Left colon (tissue), 2 donors: ENCODE measurements at regions not wholly inside any gene's neighbourhood (a gene's known extent, or its start where the extent isn't known, plus 50 kb on each side); places are given as distances from the start of the nearest gene placed in this dataset.

ENCODE experiments used
- ATAC-seq: fragments of 200-7000 bp; cut with Tn5 transposase; one replicate; pipeline ENCODE4 v1.9.1; 2020; ENCODE audit warnings: mild to moderate bottlenecking, moderate library complexity
- DNase-seq, 2 donors: peaks; one replicate each; pipeline ENCODE4 v3.0.0-alpha.2; 2020
- intact Hi-C, 2 donors: fragments of 100-400 bp; cut with DNase I in 1 of 2; cut with micrococcal nuclease in 1 of 2; formaldehyde crosslinking; loops; one replicate each; pipeline versions ENCODE4 v1.11.2 to v1.14.0; 2022; cut with DNase I, micrococcal nuclease
- donor health status: DM: no; HTN: no; CAD: no.
- donor health status: DM: yes; HTN: yes; CAD: no.

GRCh38 chr7:94054130-94054529 is 50.0 kb upstream of the BET1 start:
- ATAC-seq: no peak
- intact Hi-C loops: no loop called here

DNA sequence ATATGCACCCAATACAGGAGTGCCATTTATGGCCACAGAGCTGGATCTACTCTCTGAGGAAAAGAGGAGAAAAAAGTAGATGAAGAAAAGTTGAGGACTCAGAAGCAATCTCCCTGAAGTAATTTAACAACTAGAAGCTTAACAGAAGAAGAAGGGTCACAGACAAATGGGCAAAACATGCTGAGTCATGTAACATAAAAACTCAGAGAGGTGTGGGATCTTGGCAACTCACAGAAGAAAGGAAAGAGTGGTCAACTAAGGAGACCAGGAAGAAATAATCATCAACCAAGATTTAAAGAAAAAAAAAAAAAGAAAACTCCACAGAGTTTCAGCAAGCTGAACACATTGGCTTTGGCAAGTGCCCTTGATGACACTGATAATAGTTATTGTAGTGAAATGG is 51.8 kb upstream of the BET1 start:
- intact Hi-C loops: no loop called here
- no peak for ATAC-seq
- no peak for DNase-seq

More at GRCh38 chr7:94054130-94054529, 50.0 kb upstream of the BET1 start:
- no peak for DNase-seq

DNA sequence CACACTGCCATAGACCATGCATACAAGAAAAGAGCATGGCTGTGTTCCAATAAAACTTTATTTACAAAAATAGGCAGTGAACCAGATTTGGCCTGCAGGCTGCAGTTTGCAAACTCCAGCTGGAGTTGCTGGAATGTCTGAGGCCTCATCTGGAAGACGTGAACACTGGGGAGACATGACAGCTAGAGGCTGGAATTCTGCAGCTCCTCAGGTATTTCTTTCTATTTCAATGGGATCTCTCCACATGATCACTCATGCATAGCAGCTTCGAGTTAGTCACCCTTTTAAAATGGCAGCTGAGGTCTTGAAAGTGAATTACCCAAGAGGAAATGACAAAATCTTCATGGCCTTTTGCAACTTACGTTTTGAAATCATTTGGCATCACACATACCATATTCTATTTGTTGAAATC is 52.6 kb upstream of the BET1 start:
- DNase-seq (no peak), ATAC-seq (no peak)
- intact Hi-C loops: no loop called here

- no peak for DNase-seq
- no peak for ATAC-seq
- intact Hi-C loops: no loop called here
Observed at GRCh38 chr7:94057955-94058354, 53.8 kb upstream of the BET1 start.

DNA sequence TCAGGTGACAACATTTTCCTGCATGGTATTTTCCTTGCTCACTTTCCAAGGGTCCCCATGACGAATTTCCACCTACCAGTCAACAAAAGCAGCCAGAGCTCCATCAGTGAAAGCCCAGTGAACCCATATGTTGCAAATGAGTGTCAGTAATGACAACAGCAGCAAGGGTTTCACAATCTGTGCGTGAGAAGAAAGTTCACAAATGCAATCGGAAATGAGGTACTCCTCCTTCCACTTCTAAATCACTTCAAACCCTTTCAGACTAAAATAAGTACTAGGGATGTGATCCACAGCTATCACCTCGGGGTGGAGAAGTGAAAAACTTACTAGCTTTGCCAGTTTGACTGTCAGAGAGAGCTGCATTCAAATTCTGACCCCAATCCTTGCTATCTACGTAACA is 55.6 kb upstream of the BET1 start:
- no peak for DNase-seq
- ATAC-seq: no peak
- intact Hi-C loops: no loop called here

- no peak for ATAC-seq
- DNase-seq: no peak
- intact Hi-C loops: no loop called here
Observed at GRCh38 chr7:94060752-94061151, 56.6 kb upstream of the BET1 start.

DNA sequence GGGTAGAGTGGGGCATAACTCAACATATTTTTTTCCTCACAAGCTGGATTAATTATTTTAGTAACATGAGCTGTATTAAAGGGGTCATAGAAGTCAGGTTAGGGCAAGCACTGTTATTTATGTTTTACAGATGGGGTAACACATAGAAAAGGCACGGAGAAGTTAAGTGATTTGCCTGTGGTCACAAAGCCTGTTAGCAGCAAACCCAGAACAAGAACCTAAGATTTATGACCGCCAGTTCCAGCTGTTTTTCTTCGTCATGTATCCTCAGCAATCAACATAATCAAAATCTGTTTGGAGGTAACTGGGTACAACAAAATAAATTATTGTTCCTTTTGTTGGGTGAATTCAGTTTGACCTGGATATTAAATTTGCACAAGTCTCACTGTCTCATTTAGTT is 57.2 kb upstream of the BET1 start:
- intact Hi-C loops: no loop called here
- no peak for ATAC-seq
- no peak for DNase-seq

DNA sequence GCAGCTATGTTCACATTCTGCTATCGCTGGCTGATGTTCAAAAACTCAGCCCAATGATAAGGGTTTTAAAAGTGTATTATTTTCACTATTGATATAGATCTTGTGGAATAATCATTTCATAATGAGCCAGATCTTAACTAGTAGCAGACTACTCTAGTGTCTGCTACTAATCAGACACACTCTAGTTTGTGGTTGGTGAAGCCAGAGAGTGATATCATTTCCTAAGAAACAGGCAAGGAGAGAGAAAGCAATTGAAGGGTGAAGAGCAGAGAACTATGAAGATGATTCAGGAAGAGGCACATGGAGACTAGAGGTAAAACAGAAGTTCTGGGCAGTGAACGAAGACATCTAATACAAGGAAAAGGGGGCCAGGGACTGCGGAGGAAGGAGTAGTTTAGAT is 58.2 kb upstream of the BET1 start:
- ATAC-seq: no peak
- no peak for DNase-seq
- intact Hi-C loops: no loop called here

DNA sequence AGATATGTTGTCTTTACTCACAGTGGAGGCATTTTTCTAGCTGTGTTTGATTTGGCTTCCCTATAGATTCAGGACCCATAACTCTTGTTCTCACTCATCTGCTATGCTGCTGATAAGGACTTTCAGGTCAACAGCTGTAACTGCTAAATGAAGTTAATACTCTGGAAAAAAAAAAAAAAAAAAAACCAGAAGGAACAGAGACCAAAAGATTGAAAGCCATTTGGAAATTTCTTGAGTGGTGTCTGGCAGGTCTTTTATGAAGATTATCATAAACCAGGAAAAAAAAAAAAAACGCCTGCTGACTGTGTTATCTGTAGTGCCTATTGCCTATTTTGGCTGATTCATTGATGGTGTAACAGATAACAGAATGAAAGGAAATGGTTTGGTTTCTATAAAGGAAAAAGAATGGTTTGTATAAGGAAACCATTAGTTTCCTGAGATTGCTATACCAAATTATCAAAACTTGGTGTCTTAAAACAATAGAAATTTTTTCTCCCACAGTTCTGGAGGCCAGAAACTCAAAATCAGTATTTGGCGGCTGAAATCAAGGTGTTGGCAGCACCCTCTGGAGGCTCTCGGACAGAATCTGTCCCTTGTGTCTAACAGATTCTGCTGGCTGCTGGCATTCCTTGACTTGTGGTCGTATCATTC is 60.5 kb upstream of the BET1 start:
- ATAC-seq (no peak), DNase-seq (no peak)
- intact Hi-C loops: no loop called here

DNA sequence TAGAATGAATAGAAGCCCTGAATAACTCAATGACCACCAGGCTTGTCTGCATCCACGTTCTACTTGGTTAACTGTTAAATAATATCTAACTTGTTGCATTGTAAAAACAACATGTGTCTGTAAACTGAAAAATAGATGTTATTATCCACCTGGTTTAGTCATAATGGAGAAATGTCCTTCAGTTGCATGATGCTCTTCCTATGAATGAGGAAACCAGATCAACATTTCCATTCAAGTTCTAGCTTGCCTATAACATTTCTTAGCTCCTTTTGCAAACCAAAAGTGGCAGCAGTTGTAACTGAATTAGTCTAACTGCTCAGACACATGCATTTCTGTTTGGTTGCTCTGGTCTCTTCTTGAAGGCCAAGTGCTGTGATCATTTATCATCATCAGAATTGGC is 62.9 kb upstream of the BET1 start:
- ATAC-seq (no peak), DNase-seq (no peak)
- intact Hi-C loops: no loop called here

DNA sequence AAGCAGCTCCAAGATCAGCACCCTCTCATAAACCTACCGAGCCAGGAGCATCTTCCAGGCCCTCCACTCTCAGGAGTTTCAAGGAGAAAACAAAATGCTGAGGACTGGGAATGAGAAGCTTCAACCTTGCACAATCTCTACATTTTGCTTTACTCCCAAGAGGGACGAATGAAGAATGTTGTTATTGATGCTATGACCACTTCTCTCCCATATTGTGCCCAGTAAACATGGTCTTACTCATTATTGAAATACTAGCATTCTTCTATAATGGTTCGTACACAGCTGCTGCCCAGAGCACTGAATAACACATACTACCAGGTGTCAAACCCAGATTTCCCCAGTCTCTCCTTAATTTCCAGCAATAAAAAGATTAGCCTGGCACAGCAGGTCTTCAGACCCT is 63.4 kb upstream of the BET1 start:
- DNase-seq: no peak
- ATAC-seq: no peak
- intact Hi-C loops: no loop called here

- no peak for DNase-seq
- ATAC-seq: no peak
- intact Hi-C loops: no loop called here
Observed at GRCh38 chr7:94069162-94069739, 65.1 kb upstream of the BET1 start.

GRCh38 chr7:94080551-94080950 is 76.4 kb upstream of the BET1 start:
- intact Hi-C loops: no loop called here
- no peak for DNase-seq
- ATAC-seq: no peak

DNA sequence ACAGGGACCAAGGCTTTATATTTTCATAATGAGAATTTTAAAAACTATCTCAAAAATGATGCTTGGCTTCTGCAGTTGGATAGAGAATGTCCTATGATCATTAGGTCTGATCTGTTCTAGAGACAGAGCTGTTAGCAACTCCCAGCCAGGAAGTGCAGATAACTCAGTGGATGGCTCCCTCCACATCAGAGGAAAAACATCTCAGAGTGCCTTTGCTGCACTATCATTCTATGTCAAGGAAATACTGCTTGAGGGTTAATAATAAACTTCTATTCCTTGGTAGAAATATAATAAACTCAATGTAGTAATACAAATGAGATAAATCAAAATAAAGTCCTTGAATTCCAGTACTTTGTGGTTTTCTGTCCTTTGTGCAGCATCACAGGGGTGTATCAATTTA is 78.0 kb upstream of the BET1 start:
- intact Hi-C loops: no loop called here
- no peak for ATAC-seq

GRCh38 chr7:94087664-94088352 is 83.7 kb upstream of the BET1 start:
- DNase-seq (peak in 1 of 2 donors; percentile 17), ATAC-seq (peak; percentile 74)
- intact Hi-C loops: loop anchor here in 1 of 2 donors (5.0 kb wide), 1 partner anchor 186 kb away; no protein-coding TSS in a partner anchor

More for the DNA sequence above, 78.0 kb upstream of the BET1 start:
- no peak for DNase-seq

DNA sequence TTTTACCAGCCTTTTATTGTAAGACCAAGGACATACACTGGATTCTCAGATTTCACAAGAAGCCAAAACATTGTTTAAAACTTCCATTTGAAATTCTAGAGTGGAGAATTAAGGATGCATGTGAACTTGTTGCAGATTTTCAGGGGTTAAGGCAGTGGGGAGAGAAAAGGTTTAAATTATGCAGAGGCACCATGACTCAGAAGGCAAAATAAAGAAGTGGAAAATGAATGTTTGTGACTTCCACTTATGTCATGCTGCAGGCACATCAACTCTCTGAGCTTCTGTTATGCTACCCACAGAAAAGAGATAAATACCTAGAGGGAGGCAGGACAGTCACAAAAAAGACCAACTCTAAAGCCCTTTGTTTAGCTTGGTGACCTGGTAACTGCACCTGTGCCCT is 84.4 kb upstream of the BET1 start:
- ATAC-seq: no peak
- DNase-seq: no peak
- intact Hi-C loops: loop anchor here in 1 of 2 donors (5.0 kb wide), 1 partner anchor 186 kb away; no protein-coding TSS in a partner anchor

- ATAC-seq: no peak
- no peak for DNase-seq
- intact Hi-C loops: loop anchor here in 1 of 2 donors (5.0 kb wide), 1 partner anchor 188 kb away; no protein-coding TSS in a partner anchor
Observed at GRCh38 chr7:94089806-94090205, 85.7 kb upstream of the BET1 start.

GRCh38 chr7:94092980-94093379 is 88.8 kb upstream of the BET1 start:
- no peak for DNase-seq
- ATAC-seq: no peak
- intact Hi-C loops: no loop called here

DNA sequence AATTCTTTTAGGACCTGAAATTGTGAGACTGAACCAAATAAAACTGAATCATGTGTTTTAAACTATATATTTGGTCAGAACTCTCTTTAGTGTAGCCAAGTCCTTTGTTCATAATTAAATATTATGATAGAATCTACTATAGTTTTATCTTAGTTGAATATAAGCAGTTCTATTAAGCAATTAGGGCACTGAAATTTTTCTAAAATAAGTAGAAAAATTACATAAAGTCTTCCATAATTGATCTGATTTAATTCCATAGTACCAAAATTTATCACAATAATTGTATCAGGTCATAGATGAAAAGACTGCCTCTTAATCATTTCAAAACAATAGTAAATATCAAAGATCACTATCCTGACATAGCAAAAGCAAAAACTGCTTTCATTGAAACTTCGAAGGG is 90.1 kb upstream of the BET1 start:
- no peak for DNase-seq
- intact Hi-C loops: no loop called here
- ATAC-seq: no peak

DNA sequence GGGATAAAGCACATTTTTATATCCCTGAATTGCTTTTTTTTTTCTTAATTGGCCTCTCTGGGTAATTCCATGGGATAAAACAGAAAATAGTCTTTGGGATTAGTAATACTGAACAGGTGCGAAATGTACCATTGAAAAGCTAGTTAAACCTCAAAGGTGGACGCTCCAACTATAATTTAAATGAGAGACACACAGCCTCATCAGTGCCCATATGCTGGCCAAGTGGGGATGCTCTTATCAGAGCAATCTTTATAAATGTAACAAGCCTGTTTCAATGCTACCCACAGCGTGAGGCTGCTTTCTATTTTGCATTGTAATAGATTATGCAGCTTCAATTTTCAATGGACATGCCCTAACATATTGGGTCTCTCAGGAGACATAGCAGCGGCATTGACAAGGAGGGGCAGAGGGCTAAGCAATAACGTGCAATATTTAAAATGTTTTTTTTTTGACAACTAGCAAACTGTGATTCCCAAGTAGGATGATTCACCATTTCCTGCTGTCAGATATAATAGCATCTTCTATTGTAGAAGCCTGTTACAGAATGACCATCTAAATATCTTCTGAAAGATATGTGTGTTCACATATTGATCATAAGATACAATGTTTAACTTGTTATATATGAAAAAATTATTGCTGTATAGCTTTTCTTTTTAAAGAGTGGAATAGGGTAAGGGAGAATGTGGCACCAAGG is 91.3 kb upstream of the BET1 start:
- DNase-seq (no peak), ATAC-seq (no peak)
- intact Hi-C loops: no loop called here
